NCI-H146 (cell line): ENCODE measurements at regions not wholly inside any gene's neighbourhood (a gene's known extent, or its start where the extent isn't known, plus 50 kb on each side); places are given as distances from the start of the nearest gene placed in this dataset.
A peak's percentile ranks its signal among the peaks of the same experiment; 100 is the strongest.

ENCODE experiments used
- DNase-seq: peaks from one replicate; lab custom pipeline; 2025; lab: John Stamatoyannopoulos, UW

DNA sequence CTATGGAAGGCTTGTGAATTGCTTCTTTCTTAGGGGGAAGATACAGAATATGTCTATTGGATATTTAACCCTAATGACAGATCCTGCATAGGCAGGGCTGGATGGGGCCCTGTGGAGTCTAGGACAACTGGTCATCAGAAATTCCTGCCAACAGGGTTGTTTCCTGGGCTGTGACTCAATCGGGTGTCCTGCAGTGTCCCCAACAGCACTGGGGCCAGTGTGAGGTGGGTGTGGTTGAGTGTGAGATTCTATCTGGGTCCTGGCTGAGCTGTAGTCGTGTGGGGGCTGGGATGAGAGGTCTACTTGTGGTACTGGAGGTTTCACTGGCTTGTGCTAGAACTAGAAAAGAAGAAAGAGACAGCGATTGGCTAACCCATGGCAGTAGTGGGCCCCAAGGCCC, 87.3 kb upstream of the WDR1 start:
- no peak for DNase-seq

DNA sequence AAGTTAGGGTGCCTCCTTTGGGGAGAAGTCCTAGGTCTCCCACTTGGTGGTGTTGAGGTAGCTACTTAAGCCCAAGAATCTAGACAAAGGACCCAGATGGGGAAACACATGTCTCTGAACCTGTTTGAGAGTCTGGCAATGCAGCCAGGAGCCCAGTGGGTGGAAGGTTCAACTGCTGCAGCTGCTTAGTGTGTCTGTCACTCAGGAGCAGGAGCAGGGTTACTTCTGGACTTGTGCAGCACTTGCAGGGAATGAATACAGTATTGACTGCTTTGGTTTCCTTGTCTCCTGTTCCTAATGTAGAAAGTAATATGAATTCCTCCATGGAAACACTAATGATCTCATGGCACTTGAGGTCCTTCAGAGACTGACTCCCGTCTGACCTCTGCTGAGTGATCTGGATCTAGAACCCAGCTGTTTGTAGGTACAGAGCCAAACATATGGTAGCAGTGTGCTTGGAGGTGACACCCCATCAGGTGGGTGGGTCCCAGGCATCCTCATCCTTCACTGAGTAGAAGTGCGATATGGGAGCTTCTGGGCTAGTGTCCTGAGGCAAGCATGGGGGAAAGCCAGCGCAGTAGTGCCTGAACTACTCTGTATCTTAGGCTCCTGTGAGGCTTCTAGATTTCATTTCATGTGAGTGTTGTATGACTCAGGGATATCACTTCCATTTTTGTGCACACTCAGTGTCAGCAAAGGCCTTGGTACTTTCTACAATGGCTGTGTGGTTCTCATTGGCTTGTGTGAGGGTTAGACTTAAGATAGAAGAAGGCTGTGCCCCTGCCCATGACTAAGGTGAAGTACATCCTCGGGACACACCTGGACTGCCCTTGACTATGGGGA, 85.0 kb upstream of the WDR1 start:
- DNase-seq: no peak

GRCh38 chr4:10200869-10201268, 84.3 kb upstream of the WDR1 start:
- DNase-seq: no peak

DNA sequence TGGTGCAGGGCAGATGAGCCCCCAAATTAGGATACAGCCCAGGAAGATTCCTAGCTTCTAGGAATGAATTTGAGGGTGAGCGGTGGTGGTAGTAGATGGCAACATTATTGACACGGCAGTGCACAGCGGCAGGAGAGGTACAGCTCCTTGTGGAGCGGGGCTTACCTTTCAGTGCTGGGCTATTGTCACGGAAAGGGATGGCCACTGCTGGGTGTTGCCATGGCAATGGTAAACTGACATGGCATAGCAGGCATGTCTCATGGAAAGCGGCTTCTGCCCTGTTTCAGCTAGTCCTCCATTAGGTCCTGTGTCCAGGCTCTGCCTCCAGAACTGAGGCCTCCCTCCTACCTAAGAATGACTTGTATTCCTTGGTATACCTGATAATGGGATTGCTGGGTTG, 81.8 kb upstream of the WDR1 start:
- no peak for DNase-seq

GRCh38 chr4:10197952-10198351, 81.4 kb upstream of the WDR1 start:
- DNase-seq: no peak

DNA sequence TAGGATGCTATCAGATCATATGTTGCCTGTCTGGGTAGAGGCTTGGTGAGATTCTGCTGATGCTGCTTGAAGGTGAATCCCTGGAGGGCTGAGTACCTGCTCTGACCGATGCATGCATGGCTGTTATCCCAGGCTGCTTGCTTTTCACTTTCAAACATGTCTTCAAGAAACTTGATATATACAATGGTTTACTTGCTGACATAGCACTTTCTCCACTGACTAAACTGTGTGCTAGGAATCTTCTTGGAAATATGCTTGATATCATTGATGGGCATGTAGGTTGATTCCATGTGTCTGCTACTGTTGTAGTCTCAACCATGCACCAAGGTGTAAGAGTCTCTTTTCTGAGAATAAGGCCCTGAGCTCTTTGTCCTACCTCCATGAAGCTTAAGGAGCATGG, 79.6 kb upstream of the WDR1 start:
- DNase-seq: no peak

DNA sequence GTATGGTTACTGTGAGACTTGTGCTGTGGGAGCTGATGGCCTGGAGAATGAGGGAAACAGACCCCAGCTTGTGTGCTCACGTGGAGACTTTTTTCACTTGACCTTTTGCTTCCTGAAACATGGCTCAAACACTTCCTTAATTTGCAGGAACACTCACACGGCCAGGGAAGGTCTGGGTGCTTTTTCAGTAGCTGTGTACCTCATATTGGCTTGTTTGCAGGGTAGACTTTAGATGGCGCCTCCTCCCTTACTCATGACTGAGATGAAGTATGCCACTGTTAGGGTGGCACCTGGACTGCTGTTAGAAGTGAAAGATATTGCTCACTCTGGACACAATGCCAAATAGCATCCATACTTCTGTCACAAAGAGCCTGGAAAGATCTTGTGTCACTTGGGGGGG, 75.7 kb upstream of the WDR1 start:
- DNase-seq: peak; percentile 22

GRCh38 chr4:10188400-10189004, 71.9 kb upstream of the WDR1 start:
- DNase-seq: no peak

DNA sequence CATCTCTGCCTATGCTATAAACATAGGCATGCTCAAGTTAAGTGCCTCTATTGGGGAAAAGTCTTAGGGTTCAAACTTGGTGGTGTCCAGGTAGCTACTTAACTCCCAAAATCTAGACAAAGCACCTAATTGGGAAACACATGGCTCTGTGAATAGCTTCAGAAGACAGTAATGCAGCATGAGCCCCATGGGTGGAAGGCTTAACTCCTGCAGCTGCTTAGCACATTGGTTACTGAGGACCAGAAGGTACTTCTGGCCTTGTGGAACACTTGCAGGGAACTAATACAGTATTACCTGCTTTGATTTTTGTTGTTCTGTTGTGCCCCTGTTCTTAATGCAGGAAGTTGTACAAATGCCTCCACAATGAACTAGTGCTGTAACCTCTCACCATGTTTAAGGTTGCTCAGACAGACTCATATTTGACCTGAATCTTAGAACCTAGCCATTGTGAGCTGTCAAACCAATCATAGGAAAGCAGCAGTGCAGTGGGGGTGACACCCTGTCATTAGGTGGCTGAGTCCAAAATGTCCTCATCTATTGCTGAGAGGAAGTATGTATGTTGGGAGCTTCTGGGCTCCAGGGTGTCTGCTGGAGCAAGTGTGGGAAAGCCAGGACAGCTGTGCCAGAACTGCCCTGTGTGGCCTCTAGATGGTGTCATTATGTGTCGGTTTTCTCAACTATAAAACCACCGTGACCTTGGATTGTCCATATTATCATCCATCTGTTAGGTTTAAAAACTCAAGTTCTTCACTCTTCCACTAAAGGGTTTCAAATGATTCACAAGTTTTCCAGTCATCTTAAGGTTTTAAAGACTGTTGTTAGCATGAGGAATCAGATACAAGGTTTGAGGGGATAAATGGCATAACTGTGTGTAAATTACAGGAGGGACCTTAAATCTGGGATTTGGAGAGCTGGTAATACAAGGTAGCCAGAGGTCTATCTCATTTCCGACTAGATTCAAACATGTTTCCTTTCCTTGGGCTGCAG, 69.9 kb upstream of the WDR1 start:
- DNase-seq: no peak

GRCh38 chr4:10185518-10186227, 69.1 kb upstream of the WDR1 start:
- no peak for DNase-seq

- no peak for DNase-seq
Observed at GRCh38 chr4:10184501-10184938, 67.9 kb upstream of the WDR1 start.

GRCh38 chr4:10184041-10184440, 67.4 kb upstream of the WDR1 start:
- no peak for DNase-seq

GRCh38 chr4:10183462-10183861, 66.9 kb upstream of the WDR1 start:
- no peak for DNase-seq

- no peak for DNase-seq
Observed at GRCh38 chr4:10182446-10183424, 66.1 kb upstream of the WDR1 start.

GRCh38 chr4:10181745-10182445, 65.3 kb upstream of the WDR1 start:
- DNase-seq: no peak

DNA sequence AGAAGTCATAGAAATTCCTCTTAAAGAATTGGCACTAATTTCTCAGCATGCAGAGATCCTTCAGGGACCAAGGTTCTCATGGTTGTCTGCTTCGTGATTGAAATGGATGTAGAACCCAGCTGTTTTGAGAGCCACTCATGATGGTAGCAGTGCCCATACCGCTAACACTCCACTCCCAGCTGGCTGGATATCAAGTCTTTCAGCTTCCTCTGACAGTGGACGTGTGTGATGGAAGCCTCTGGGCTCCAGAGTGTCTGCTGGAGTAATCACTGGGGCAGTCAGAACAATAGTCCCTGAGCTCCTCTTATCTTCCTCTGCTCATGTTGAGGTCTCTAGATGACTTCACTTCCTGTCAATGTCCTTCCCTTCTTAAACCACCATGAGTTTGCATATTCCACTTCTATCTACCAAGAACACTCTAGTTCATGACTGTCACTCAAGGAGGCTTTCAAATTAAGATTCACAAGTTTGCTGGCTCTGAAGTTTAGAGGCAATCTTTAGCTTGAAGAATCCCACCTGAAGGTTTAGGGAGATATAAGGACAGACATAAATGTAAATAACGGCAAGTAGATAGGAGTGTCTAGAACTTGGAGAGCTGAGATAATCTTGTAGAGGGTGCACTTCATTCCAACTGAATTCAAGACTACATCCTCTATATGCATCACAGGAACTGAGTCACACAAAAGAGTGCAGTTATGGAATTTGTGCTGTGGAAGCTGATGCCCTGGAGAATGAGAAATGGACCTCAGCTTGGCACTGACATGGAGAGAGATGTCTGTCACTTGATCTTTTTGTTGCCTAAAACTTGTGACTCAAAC, 64.5 kb upstream of the WDR1 start:
- DNase-seq: no peak

DNA sequence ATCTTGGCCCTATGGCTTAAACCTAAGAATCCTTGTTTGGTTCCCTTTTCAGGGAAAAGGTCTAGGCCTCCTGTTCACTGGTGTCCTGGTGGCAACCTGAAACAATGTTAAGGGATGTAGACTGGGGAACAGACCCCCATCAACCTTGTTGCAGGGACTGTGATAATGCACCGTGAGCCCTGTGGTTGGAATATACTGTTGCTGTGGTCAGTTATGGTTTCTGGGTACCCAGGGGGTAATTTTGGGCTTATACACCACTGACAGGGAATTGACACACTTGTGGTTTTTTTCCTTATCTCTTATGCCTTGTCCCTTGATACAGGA, 64.0 kb upstream of the WDR1 start:
- no peak for DNase-seq

GRCh38 chr4:10179957-10180602, 63.5 kb upstream of the WDR1 start:
- DNase-seq: no peak

DNA sequence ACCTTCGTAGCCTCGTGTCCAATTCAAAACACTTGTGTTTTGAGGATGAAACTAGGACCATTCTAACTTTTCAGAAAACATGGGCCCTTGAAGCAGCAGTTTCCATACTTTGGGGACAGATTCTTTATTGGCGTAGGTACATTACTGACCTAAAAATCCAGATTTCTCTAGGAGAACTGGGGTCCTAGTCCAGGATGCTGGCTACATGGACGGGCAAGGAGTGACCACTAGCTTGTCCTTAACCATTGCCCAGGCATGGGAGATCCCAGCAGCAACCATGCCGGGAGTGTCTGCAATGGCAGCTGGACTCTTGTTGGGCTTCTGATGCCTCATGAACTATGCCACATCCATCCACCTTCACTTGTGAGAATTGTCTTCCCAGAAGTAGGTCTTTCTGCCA, 62.2 kb upstream of the WDR1 start:
- DNase-seq: no peak
